ENCODE measurements at regions not wholly inside any gene's neighbourhood (a gene's known extent, or its start where the extent isn't known, plus 50 kb on each side); places are given as distances from the start of the nearest gene placed in this dataset.

- peaks cover 0 to 2% (median 0%) of the 10 kb centered on the region in 4 experiments for H3K4me1 ChIP-seq (ENCODE audit: control extremely low read depth in 1 of 4, control insufficient read depth in 4 of 4, insufficient read depth in 4 of 4, low read length in 3 of 4)
- ChIA-PET CTCF (interaction anchor here (1.0 to 1.5 kb wide), 2 partner anchors 9 to 19 kb away, joined by 3 read pairs; no protein-coding TSS in a partner anchor), POLR2A (no interaction called here)
- H3K27ac ChIP-seq (ENCODE audit: insufficient read depth in 1 of 2, low read depth in 1 of 2, low read length in 2 of 2, poor library complexity in 1 of 2, severe bottlenecking in 2 of 2), result no peak overlapping the region
- WGBS (ENCODE audit: insufficient coverage), result 100% methylated on average over 2 of the region's 5 CpGs
- H3K36me3 ChIP-seq (ENCODE audit: control insufficient read depth in 4 of 4, insufficient read depth in 4 of 4, low read length in 3 of 4), result no peaks in the 10 kb centered on the region
- no peak overlapping the region for H3K4me3 ChIP-seq (ENCODE audit: control insufficient read depth in 1 of 7, extremely low read depth in 1 of 7, insufficient read depth in 4 of 7, low read depth in 2 of 7, low read length in 6 of 7)
- H3K9me3 ChIP-seq (ENCODE audit: control extremely low read depth in 1 of 5, control insufficient read depth in 4 of 5, insufficient read depth in 2 of 5, low read depth in 1 of 5, low read length in 4 of 5), result no peaks in the 10 kb centered on the region
- no peak for DNase-seq
- H3K27me3 ChIP-seq (replicated peaks in 2 of 5; ENCODE audit: control insufficient read depth in 4 of 5, insufficient read depth in 5 of 5, low read length in 4 of 5), result no peaks in the 10 kb centered on the region
These were observed 100.7 kb upstream of the CTTNBP2 start for GRCh38 chr7:117973975-117974374.

DNA sequence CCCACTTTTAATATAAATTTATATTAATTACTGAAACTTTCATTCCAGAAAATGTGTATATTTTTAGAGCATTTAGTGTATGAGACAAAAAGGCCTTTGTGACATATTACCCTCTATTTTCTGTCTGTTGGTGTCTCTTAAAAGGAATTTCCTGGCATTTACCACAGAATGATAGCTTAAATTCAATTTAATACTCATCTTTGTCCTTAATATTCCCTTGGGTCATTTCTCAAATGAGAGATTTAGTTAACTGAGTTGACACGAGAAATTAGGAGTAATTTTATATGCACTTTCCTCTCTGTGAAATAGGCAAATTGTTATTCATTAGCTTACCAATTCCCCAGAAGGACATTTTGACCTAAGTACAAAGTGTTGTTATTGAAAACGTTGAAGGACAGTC lies 101.7 kb upstream of the CTTNBP2 start:
- POLR2A ChIA-PET, result no interaction called here
- Histone ChIP-seq H3K27me3 (replicated peaks in 2 of 5; ENCODE audit: control insufficient read depth in 4 of 5, insufficient read depth in 5 of 5, low read length in 4 of 5) (no peaks in the 10 kb centered on the region), H3K9me3 (ENCODE audit: control extremely low read depth in 1 of 5, control insufficient read depth in 4 of 5, insufficient read depth in 2 of 5, low read depth in 1 of 5, low read length in 4 of 5) (no peaks in the 10 kb centered on the region), H3K27ac (ENCODE audit: insufficient read depth in 1 of 2, low read depth in 1 of 2, low read length in 2 of 2, poor library complexity in 1 of 2, severe bottlenecking in 2 of 2) (no peak overlapping the region), H3K36me3 (ENCODE audit: control insufficient read depth in 4 of 4, insufficient read depth in 4 of 4, low read length in 3 of 4) (no peaks in the 10 kb centered on the region), H3K4me1 (ENCODE audit: control extremely low read depth in 1 of 4, control insufficient read depth in 4 of 4, insufficient read depth in 4 of 4, low read length in 3 of 4) (peaks cover 0 to 2% (median 0%) of the 10 kb centered on the region in 4 experiments), H3K4me3 (ENCODE audit: control insufficient read depth in 1 of 7, extremely low read depth in 1 of 7, insufficient read depth in 4 of 7, low read depth in 2 of 7, low read length in 6 of 7) (no peak overlapping the region)
- no CpG with 5 or more reads among the region's 2 CpGs for WGBS (ENCODE audit: insufficient coverage)
- no peak for DNase-seq
- CTCF ChIA-PET, result interaction anchor here (1.0 to 1.5 kb wide), 2 partner anchors 8 to 18 kb away, joined by 3 read pairs; no protein-coding TSS in a partner anchor

DNA sequence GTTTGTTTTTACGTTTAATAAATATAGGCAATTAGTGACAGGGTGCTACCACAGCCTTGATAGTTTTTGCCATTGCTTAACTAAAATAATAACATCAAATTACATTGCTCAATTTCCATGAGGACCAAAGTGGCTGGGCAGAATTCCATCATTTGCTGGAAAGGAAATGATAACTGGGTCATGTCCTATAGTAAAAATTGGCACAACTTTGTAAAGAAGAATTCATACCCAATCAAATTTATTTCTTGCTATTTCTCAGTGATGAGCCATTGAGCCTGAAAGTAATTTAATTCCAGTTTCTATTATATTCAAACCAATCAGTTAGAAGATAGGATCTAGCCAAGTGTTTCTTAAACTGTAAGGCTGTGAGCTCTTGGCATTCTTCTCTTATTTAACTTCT lies 102.2 kb upstream of the CTTNBP2 start:
- H3K9me3 ChIP-seq (ENCODE audit: control extremely low read depth in 1 of 5, control insufficient read depth in 4 of 5, insufficient read depth in 2 of 5, low read depth in 1 of 5, low read length in 4 of 5), result no peaks in the 10 kb centered on the region
- POLR2A ChIA-PET, result no interaction called here
- H3K27ac ChIP-seq (ENCODE audit: insufficient read depth in 1 of 2, low read depth in 1 of 2, low read length in 2 of 2, poor library complexity in 1 of 2, severe bottlenecking in 2 of 2), result no peak overlapping the region
- H3K4me3 ChIP-seq (ENCODE audit: control insufficient read depth in 1 of 7, extremely low read depth in 1 of 7, insufficient read depth in 4 of 7, low read depth in 2 of 7, low read length in 6 of 7), result no peak overlapping the region
- WGBS (ENCODE audit: insufficient coverage), result no CpG with 5 or more reads among the region's 1 CpG
- CTCF ChIA-PET, result no interaction called here
- no peaks in the 10 kb centered on the region for H3K27me3 ChIP-seq (replicated peaks in 2 of 5; ENCODE audit: control insufficient read depth in 4 of 5, insufficient read depth in 5 of 5, low read length in 4 of 5)
- DNase-seq, result no peak
- H3K4me1 ChIP-seq (ENCODE audit: control extremely low read depth in 1 of 4, control insufficient read depth in 4 of 4, insufficient read depth in 4 of 4, low read length in 3 of 4), result peaks cover 0 to 2% (median 0%) of the 10 kb centered on the region in 4 experiments
- H3K36me3 ChIP-seq (ENCODE audit: control insufficient read depth in 4 of 4, insufficient read depth in 4 of 4, low read length in 3 of 4), result no peaks in the 10 kb centered on the region

- H3K4me3 ChIP-seq (ENCODE audit: control insufficient read depth in 1 of 7, extremely low read depth in 1 of 7, insufficient read depth in 4 of 7, low read depth in 2 of 7, low read length in 6 of 7), result no peak overlapping the region
- ChIA-PET POLR2A (no interaction called here), CTCF (interaction anchor here (1.3 kb wide), 1 partner anchor 13 kb away, joined by 4 read pairs; no protein-coding TSS in a partner anchor)
- H3K36me3 ChIP-seq (ENCODE audit: control insufficient read depth in 4 of 4, insufficient read depth in 4 of 4, low read length in 3 of 4), result no peaks in the 10 kb centered on the region
- 95% methylated on average over 2 of the region's 4 CpGs for WGBS (ENCODE audit: insufficient coverage)
- no peaks in the 10 kb centered on the region for H3K9me3 ChIP-seq (ENCODE audit: control extremely low read depth in 1 of 5, control insufficient read depth in 4 of 5, insufficient read depth in 2 of 5, low read depth in 1 of 5, low read length in 4 of 5)
- no peaks in the 10 kb centered on the region for H3K27me3 ChIP-seq (replicated peaks in 2 of 5; ENCODE audit: control insufficient read depth in 4 of 5, insufficient read depth in 5 of 5, low read length in 4 of 5)
- H3K27ac ChIP-seq (ENCODE audit: insufficient read depth in 1 of 2, low read depth in 1 of 2, low read length in 2 of 2, poor library complexity in 1 of 2, severe bottlenecking in 2 of 2), result no peak overlapping the region
- no peak for DNase-seq
- H3K4me1 ChIP-seq (ENCODE audit: control extremely low read depth in 1 of 4, control insufficient read depth in 4 of 4, insufficient read depth in 4 of 4, low read length in 3 of 4), result peaks cover 0 to 14% (median 3%) of the 10 kb centered on the region in 4 experiments
These were observed 106.8 kb upstream of the CTTNBP2 start for GRCh38 chr7:117979954-117980497.

DNA sequence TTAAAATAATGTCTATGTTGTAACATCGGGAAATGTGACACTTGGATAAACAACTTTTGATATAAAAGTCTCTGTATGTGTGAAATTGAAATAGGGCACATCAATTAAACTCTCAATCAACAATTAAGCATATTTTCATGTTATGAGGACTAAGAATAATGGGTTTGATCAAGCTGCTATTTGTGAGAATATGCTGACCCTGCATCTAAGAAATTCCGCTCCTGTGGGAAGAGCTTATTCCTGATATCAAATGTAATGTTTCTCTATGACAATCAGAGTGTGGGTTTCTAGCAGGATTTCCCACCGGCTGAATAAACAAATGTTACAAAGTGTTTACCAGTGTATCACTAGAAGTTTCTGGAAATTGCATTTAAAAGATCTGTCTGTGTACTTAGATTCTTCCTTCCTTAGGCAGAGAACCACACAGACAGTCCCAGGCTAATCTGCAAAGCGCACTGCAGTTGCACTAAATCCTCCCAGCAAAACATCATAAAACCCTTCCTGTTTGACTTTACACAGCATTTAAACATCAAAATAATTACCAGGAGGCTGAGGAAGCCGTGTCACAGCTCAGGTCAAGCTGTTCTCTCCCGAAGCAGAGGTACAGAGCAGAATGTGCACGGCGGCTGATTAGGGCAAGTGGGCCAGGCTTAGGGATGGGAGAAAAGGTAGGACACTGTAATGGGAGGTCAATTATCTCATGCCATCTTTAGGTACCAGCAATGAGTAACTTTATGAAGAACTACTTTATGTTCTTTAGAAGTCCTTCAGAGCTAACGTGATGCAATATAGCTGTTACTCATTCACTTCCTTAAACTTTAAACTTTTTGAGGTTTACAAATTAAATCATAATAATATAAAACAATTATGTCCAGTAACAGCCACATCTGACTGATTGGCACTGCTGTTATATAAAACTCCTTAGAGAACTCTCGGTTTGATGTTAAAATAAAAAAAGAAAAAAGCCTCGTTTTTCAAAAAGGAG lies 109.1 kb upstream of the CTTNBP2 start:
- CTCF ChIA-PET, result interaction anchor here (0.6 to 1.1 kb wide), 3 partner anchors 8 to 248 kb away, joined by 3 read pairs; no protein-coding TSS in a partner anchor
- POLR2A ChIA-PET, result no interaction called here
- 40% methylated on average over 7 of the region's 11 CpGs for WGBS (ENCODE audit: insufficient coverage)
- H3K27me3 ChIP-seq (replicated peaks in 2 of 5; ENCODE audit: control insufficient read depth in 4 of 5, insufficient read depth in 5 of 5, low read length in 4 of 5), result no peaks in the 10 kb centered on the region
- DNase-seq, result peak in 2 of 3 donors; percentile 7 to 52
- no peak overlapping the region for H3K27ac ChIP-seq (ENCODE audit: insufficient read depth in 1 of 2, low read depth in 1 of 2, low read length in 2 of 2, poor library complexity in 1 of 2, severe bottlenecking in 2 of 2)
- no peaks in the 10 kb centered on the region for H3K9me3 ChIP-seq (ENCODE audit: control extremely low read depth in 1 of 5, control insufficient read depth in 4 of 5, insufficient read depth in 2 of 5, low read depth in 1 of 5, low read length in 4 of 5)
- no peaks in the 10 kb centered on the region for H3K36me3 ChIP-seq (ENCODE audit: control insufficient read depth in 4 of 4, insufficient read depth in 4 of 4, low read length in 3 of 4)
- peak overlapping the region in 1 of 7 experiments; percentile 11 for H3K4me3 ChIP-seq (ENCODE audit: control insufficient read depth in 1 of 7, extremely low read depth in 1 of 7, insufficient read depth in 4 of 7, low read depth in 2 of 7, low read length in 6 of 7)
- H3K4me1 ChIP-seq (ENCODE audit: control extremely low read depth in 1 of 4, control insufficient read depth in 4 of 4, insufficient read depth in 4 of 4, low read length in 3 of 4), result peaks cover 0 to 14% (median 3%) of the 10 kb centered on the region in 4 experiments

- H3K36me3 ChIP-seq (ENCODE audit: control insufficient read depth in 4 of 4, insufficient read depth in 4 of 4, low read length in 3 of 4), result no peaks in the 10 kb centered on the region
- no CpG with 5 or more reads among the region's 2 CpGs for WGBS (ENCODE audit: insufficient coverage)
- DNase-seq, result no peak
- H3K27ac ChIP-seq (ENCODE audit: insufficient read depth in 1 of 2, low read depth in 1 of 2, low read length in 2 of 2, poor library complexity in 1 of 2, severe bottlenecking in 2 of 2), result no peak overlapping the region
- ChIA-PET CTCF (interaction anchor here (1.1 kb wide), 1 partner anchor 23 kb away, joined by 3 read pairs; no protein-coding TSS in a partner anchor), POLR2A (no interaction called here)
- no peaks in the 10 kb centered on the region for H3K9me3 ChIP-seq (ENCODE audit: control extremely low read depth in 1 of 5, control insufficient read depth in 4 of 5, insufficient read depth in 2 of 5, low read depth in 1 of 5, low read length in 4 of 5)
- H3K27me3 ChIP-seq (replicated peaks in 2 of 5; ENCODE audit: control insufficient read depth in 4 of 5, insufficient read depth in 5 of 5, low read length in 4 of 5), result no peaks in the 10 kb centered on the region
- H3K4me3 ChIP-seq (ENCODE audit: control insufficient read depth in 1 of 7, extremely low read depth in 1 of 7, insufficient read depth in 4 of 7, low read depth in 2 of 7, low read length in 6 of 7), result no peak overlapping the region
- peaks cover 0 to 12% (median 3%) of the 10 kb centered on the region in 4 experiments for H3K4me1 ChIP-seq (ENCODE audit: control extremely low read depth in 1 of 4, control insufficient read depth in 4 of 4, insufficient read depth in 4 of 4, low read length in 3 of 4)
These were observed 113.5 kb upstream of the CTTNBP2 start for GRCh38 chr7:117986645-117987269.

Data from common myeloid progenitor, CD34-positive (primary cell).